ENCODE measurements at regions not wholly inside any gene's neighbourhood (a gene's known extent, or its start where the extent isn't known, plus 50 kb on each side); places are given as distances from the start of the nearest gene placed in this dataset.

DNA sequence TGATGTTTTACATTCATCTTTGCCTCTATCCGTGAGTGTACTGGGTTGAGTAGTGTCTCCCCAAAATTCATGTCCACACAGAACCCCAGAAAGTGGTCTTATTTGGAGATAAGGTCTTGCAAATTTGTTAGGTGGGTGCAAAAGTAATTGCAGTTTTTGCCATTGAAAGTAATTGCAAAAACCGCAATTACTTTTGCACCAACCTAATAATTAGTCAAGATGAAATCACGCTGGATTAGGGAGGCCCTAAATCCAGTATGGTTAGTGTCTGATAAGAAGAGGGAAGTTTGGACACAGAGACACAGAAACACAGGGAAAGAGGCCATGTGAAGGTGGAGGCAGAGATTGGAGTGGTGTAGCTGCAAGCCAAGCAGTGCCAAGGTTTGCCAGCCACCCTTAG, 57.8 kb upstream of the SPRED2 start:
- Histone ChIP-seq H3K79me2 (ENCODE audit: control insufficient read depth, insufficient read depth, low read length, poor library complexity) (no peaks in the 10 kb centered on the region), H3K79me1 (ENCODE audit: low read length) (no peaks in the 10 kb centered on the region), H2BK120ac (ENCODE audit: insufficient read depth, low read length, poor library complexity) (no peak overlapping the region), H3K4me3 (ENCODE audit: low read depth, low read length) (no peak overlapping the region), H4K12ac (ENCODE audit: low read depth, low read length) (no peak overlapping the region), H3K27me3 (ENCODE audit: insufficient read depth, low read length) (no peaks in the 10 kb centered on the region), H3K27ac (ENCODE audit: low read depth, low read length) (no peak overlapping the region), H3K9ac (ENCODE audit: low read length) (no peak overlapping the region), H3K4me1 (ENCODE audit: control insufficient read depth in 1 of 2, insufficient read depth in 2 of 2, low read length in 2 of 2) (no peaks in the 10 kb centered on the region), H3K18ac (ENCODE audit: low read length) (no peak overlapping the region), H3K36me3 (ENCODE audit: control insufficient read depth in 1 of 2, insufficient read depth in 2 of 2, low read length in 2 of 2) (no peaks in the 10 kb centered on the region), H3K14ac (ENCODE audit: low read length) (no peak overlapping the region), H4K91ac (ENCODE audit: low read depth, low read length) (no peak overlapping the region), H2AFZ (ENCODE audit: insufficient read depth, low read length, poor library complexity) (no peak overlapping the region), H2AK5ac (ENCODE audit: low read length) (no peak overlapping the region), H3K4me2 (ENCODE audit: low read length) (no peak overlapping the region), H3K23ac (ENCODE audit: low read length) (no peak overlapping the region), H4K8ac (ENCODE audit: low read depth, low read length) (no peak overlapping the region), H2BK12ac (ENCODE audit: low read length) (no peak overlapping the region), H2BK5ac (ENCODE audit: low read depth, low read length, poor library complexity) (no peak overlapping the region), H3K4ac (ENCODE audit: low read depth, low read length) (no peak overlapping the region), H3K9me3 (ENCODE audit: insufficient read depth, low read depth, low read length) (peaks cover 5% of the 10 kb centered on the region)
- no peak for DNase-seq
- no CpG with 5 or more reads among the region's 3 CpGs for WGBS (ENCODE audit: extremely low coverage, insufficient coverage, insufficient read length)

DNA sequence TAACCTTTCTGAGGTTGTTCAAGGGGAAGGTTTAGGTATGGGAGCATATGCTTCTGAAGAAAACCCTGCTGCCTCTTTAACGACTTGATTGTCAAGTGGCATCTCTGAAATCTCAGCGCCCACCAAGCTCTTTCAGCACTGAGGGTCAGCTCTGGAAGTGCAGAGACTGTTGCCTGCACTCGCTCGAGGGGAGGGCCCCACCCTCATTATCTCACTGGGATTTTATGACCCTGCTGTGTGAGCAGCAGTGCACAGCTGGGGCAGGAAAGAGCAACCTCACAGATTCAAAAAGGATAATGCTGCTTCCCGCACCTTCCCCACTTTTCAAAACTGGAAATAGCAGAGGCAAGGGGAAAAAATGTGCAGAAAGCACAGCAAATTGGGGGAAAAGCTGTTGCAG, 56.9 kb upstream of the SPRED2 start:
- WGBS (ENCODE audit: extremely low coverage, insufficient coverage, insufficient read length): no CpG with 5 or more reads among the region's 5 CpGs

DNA sequence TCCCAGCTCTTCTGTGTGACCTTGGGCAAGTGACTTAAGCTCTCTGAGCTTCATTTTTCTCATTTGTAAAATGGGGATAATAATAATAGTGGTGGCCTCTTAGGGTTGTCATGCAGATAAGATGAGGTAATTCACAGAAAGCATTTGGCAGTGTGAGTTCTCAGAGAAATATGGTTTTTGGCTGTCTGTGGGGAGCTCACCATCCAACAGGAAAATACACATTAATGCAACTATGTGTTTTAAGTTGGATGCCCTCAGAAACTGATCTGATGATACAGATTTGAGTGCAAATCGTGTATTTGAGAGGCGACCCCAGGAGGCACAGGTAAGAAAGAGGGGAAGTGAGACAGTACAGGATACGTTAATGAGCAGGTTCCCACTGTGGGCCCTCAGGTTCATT, 56.1 kb upstream of the SPRED2 start:
- H3K4me3 ChIP-seq (ENCODE audit: low read depth, low read length): no peak overlapping the region
- H3K18ac ChIP-seq (ENCODE audit: low read length): no peak overlapping the region
- H3K9me3 ChIP-seq (ENCODE audit: insufficient read depth, low read depth, low read length): peaks cover 5% of the 10 kb centered on the region
- no peak overlapping the region for H3K4me2 ChIP-seq (ENCODE audit: low read length)
- H2BK12ac ChIP-seq (ENCODE audit: low read length): no peak overlapping the region
- no peaks in the 10 kb centered on the region for H3K36me3 ChIP-seq (ENCODE audit: control insufficient read depth in 1 of 2, insufficient read depth in 2 of 2, low read length in 2 of 2)
- no peak overlapping the region for H3K27ac ChIP-seq (ENCODE audit: low read depth, low read length)
- no peak overlapping the region for H2AK5ac ChIP-seq (ENCODE audit: low read length)
- H3K79me2 ChIP-seq (ENCODE audit: control insufficient read depth, insufficient read depth, low read length, poor library complexity): no peaks in the 10 kb centered on the region
- no peak overlapping the region for H3K4ac ChIP-seq (ENCODE audit: low read depth, low read length)
- no peak for DNase-seq
- H2BK5ac ChIP-seq (ENCODE audit: low read depth, low read length, poor library complexity): no peak overlapping the region
- H4K8ac ChIP-seq (ENCODE audit: low read depth, low read length): no peak overlapping the region
- no peak overlapping the region for H4K12ac ChIP-seq (ENCODE audit: low read depth, low read length)
- no peak overlapping the region for H2BK120ac ChIP-seq (ENCODE audit: insufficient read depth, low read length, poor library complexity)
- H3K4me1 ChIP-seq (ENCODE audit: control insufficient read depth in 1 of 2, insufficient read depth in 2 of 2, low read length in 2 of 2): no peaks in the 10 kb centered on the region
- H4K91ac ChIP-seq (ENCODE audit: low read depth, low read length): no peak overlapping the region
- H2AFZ ChIP-seq (ENCODE audit: insufficient read depth, low read length, poor library complexity): no peak overlapping the region
- no peaks in the 10 kb centered on the region for H3K79me1 ChIP-seq (ENCODE audit: low read length)
- H3K27me3 ChIP-seq (ENCODE audit: insufficient read depth, low read length): no peaks in the 10 kb centered on the region
- H3K23ac ChIP-seq (ENCODE audit: low read length): no peak overlapping the region
- H3K9ac ChIP-seq (ENCODE audit: low read length): no peak overlapping the region
- no peak overlapping the region for H3K14ac ChIP-seq (ENCODE audit: low read length)
- no CpG with 5 or more reads among the region's 3 CpGs for WGBS (ENCODE audit: extremely low coverage, insufficient coverage, insufficient read length)

More for the DNA sequence above, 56.9 kb upstream of the SPRED2 start:
- H3K14ac ChIP-seq (ENCODE audit: low read length): no peak overlapping the region
- H3K4me2 ChIP-seq (ENCODE audit: low read length): no peak overlapping the region
- no peaks in the 10 kb centered on the region for H3K79me1 ChIP-seq (ENCODE audit: low read length)
- no peak overlapping the region for H2BK5ac ChIP-seq (ENCODE audit: low read depth, low read length, poor library complexity)
- no peak overlapping the region for H3K9ac ChIP-seq (ENCODE audit: low read length)
- H2BK120ac ChIP-seq (ENCODE audit: insufficient read depth, low read length, poor library complexity): no peak overlapping the region
- H3K4me3 ChIP-seq (ENCODE audit: low read depth, low read length): no peak overlapping the region
- no peaks in the 10 kb centered on the region for H3K27me3 ChIP-seq (ENCODE audit: insufficient read depth, low read length)
- no peak overlapping the region for H3K27ac ChIP-seq (ENCODE audit: low read depth, low read length)
- H3K18ac ChIP-seq (ENCODE audit: low read length): no peak overlapping the region
- H2AFZ ChIP-seq (ENCODE audit: insufficient read depth, low read length, poor library complexity): no peak overlapping the region
- H3K4ac ChIP-seq (ENCODE audit: low read depth, low read length): no peak overlapping the region
- no peaks in the 10 kb centered on the region for H3K36me3 ChIP-seq (ENCODE audit: control insufficient read depth in 1 of 2, insufficient read depth in 2 of 2, low read length in 2 of 2)
- no peak overlapping the region for H4K91ac ChIP-seq (ENCODE audit: low read depth, low read length)
- no peaks in the 10 kb centered on the region for H3K79me2 ChIP-seq (ENCODE audit: control insufficient read depth, insufficient read depth, low read length, poor library complexity)
- H2BK12ac ChIP-seq (ENCODE audit: low read length): no peak overlapping the region
- no peak overlapping the region for H2AK5ac ChIP-seq (ENCODE audit: low read length)
- no peak overlapping the region for H3K23ac ChIP-seq (ENCODE audit: low read length)
- H4K8ac ChIP-seq (ENCODE audit: low read depth, low read length): no peak overlapping the region
- H4K12ac ChIP-seq (ENCODE audit: low read depth, low read length): no peak overlapping the region
- peaks cover 5% of the 10 kb centered on the region for H3K9me3 ChIP-seq (ENCODE audit: insufficient read depth, low read depth, low read length)
- no peak for DNase-seq
- H3K4me1 ChIP-seq (ENCODE audit: control insufficient read depth in 1 of 2, insufficient read depth in 2 of 2, low read length in 2 of 2): no peaks in the 10 kb centered on the region

DNA sequence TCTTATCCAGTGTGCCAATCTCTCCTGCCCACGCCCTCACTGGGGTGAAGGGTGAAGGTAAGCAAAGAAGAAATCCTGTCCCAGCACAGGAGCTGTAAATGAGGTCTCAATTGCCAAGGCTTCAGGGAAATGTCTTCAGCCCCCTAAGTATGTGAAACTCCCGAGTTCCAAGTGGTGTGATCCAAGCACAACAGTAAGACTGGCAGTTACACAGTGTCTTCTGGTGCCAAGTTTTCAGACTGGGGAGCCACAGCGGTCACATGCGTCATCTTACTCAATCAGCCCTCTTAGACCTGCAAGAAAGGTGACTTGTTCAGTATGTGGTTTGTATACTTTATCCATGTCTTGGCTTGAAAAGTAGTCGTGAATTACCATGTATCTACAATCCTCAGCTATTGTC, 55.0 kb upstream of the SPRED2 start:
- H3K4me1 ChIP-seq (ENCODE audit: control insufficient read depth in 1 of 2, insufficient read depth in 2 of 2, low read length in 2 of 2): no peaks in the 10 kb centered on the region
- H3K18ac ChIP-seq (ENCODE audit: low read length): no peak overlapping the region
- H3K4me2 ChIP-seq (ENCODE audit: low read length): no peak overlapping the region
- H3K9me3 ChIP-seq (ENCODE audit: insufficient read depth, low read depth, low read length): peaks cover 5% of the 10 kb centered on the region
- no peak overlapping the region for H3K23ac ChIP-seq (ENCODE audit: low read length)
- H2BK5ac ChIP-seq (ENCODE audit: low read depth, low read length, poor library complexity): no peak overlapping the region
- H3K4ac ChIP-seq (ENCODE audit: low read depth, low read length): no peak overlapping the region
- H3K14ac ChIP-seq (ENCODE audit: low read length): no peak overlapping the region
- DNase-seq: no peak
- H4K12ac ChIP-seq (ENCODE audit: low read depth, low read length): no peak overlapping the region
- no peak overlapping the region for H3K9ac ChIP-seq (ENCODE audit: low read length)
- WGBS (ENCODE audit: extremely low coverage, insufficient coverage, insufficient read length): no CpG with 5 or more reads among the region's 5 CpGs
- H3K79me2 ChIP-seq (ENCODE audit: control insufficient read depth, insufficient read depth, low read length, poor library complexity): no peaks in the 10 kb centered on the region
- H3K79me1 ChIP-seq (ENCODE audit: low read length): no peaks in the 10 kb centered on the region
- no peak overlapping the region for H4K8ac ChIP-seq (ENCODE audit: low read depth, low read length)
- H3K27me3 ChIP-seq (ENCODE audit: insufficient read depth, low read length): no peaks in the 10 kb centered on the region
- H4K91ac ChIP-seq (ENCODE audit: low read depth, low read length): no peak overlapping the region
- H2AK5ac ChIP-seq (ENCODE audit: low read length): no peak overlapping the region
- H2AFZ ChIP-seq (ENCODE audit: insufficient read depth, low read length, poor library complexity): no peak overlapping the region
- H3K4me3 ChIP-seq (ENCODE audit: low read depth, low read length): no peak overlapping the region
- H3K27ac ChIP-seq (ENCODE audit: low read depth, low read length): no peak overlapping the region
- no peak overlapping the region for H2BK12ac ChIP-seq (ENCODE audit: low read length)
- H3K36me3 ChIP-seq (ENCODE audit: control insufficient read depth in 1 of 2, insufficient read depth in 2 of 2, low read length in 2 of 2): no peaks in the 10 kb centered on the region
- H2BK120ac ChIP-seq (ENCODE audit: insufficient read depth, low read length, poor library complexity): no peak overlapping the region
